Stomach (tissue), 8 donors: ENCODE measurements at regions not wholly inside any gene's neighbourhood (a gene's known extent, or its start where the extent isn't known, plus 50 kb on each side); places are given as distances from the start of the nearest gene placed in this dataset.

Experiments
- DNase-seq, 2 donors: peaks; one replicate each; pipeline versions ENCODE4 v3.0.0 to v3.0.0-alpha.2; 2013 to 2019
- H3K27ac ChIP-seq, 5 donors: fragments of 200-600 bp in 4 of 5; sonication (generic) in 4 of 5; one replicate each; pipeline ENCODE4 v1.5.1; 2013 to 2019; ENCODE audit warnings: mild to moderate bottlenecking in 1 of 5, moderate library complexity in 1 of 5
- H3K27me3 ChIP-seq, 3 donors: fragments of 200-600 bp; sonication (generic); one replicate each; pipeline ENCODE4 v1.5.1; 2017 to 2019; ENCODE audit warnings: mixed run types in 1 of 3
- H3K36me3 ChIP-seq, 4 donors: fragments of 200-600 bp; sonication (generic); 1 replicate in 3 of 4; 2 replicates in 1 of 4; pipeline ENCODE4 v1.5.1; 2016 to 2019
- H3K4me1 ChIP-seq, 4 donors: fragments of 200-600 bp; sonication (generic); one replicate each; pipeline ENCODE4 v1.5.1; 2016 to 2019
- H3K4me3 ChIP-seq, 4 donors: fragments of 200-600 bp; sonication (generic) in 3 of 4; one replicate each; pipeline ENCODE4 v1.5.1; 2016 to 2019; ENCODE audit warnings: mild to moderate bottlenecking in 1 of 4
- H3K9me3 ChIP-seq, 4 donors: fragments of 200-600 bp; sonication (generic); one replicate each; pipeline ENCODE4 v1.5.1; 2016 to 2019
- EP300 ChIP-seq: sonication (generic); formaldehyde crosslinking; IDR thresholded peaks from one replicate; pipeline ENCODE4 v1.6.1; 2017; ENCODE audit warnings: antibody characterized with exemption
- POLR2A ChIP-seq, 4 donors: fragments of 450-650 bp; IDR thresholded peaks; one replicate each; pipeline ENCODE4 v1.6.1; 2016; ENCODE audit warnings: antibody characterized with exemption in 4 of 4, control low read depth in 2 of 4, mild to moderate bottlenecking in 1 of 4, moderate library complexity in 1 of 4
- POLR2AphosphoS5 ChIP-seq, 3 donors: sonication (generic); formaldehyde crosslinking; IDR thresholded peaks; one replicate each; pipeline ENCODE4 v1.6.1; 2016; ENCODE audit warnings: antibody characterized with exemption in 3 of 3
- WGBS, 5 donors: extraction: QIAGEN DNeasy Blood & Tissue Kit in 3 of 5; methylation state at CpG; one replicate each; pipeline versions ENCODE4 v1.1.5 to v1.1.7; 2013 to 2018; 5-methylcytosine and 5-hydroxymethylcytosine counted together
- intact Hi-C: fragments of 100-400 bp; cut with DNase I; formaldehyde crosslinking; loops from one replicate; pipeline ENCODE4 v1.15.1; 2023; ENCODE audit warnings: low total_unique reads
- TF ChIP-seq, protein P1 (sequence below), 7 experiments: fragments of 450-650 bp in 4 of 7; fragments of 200-600 bp in 3 of 7; sonication (generic) in 3 of 7; IDR thresholded peaks; one replicate each; pipeline ENCODE4 v1.5.1; 2016 to 2019; ENCODE audit warnings: antibody characterized with exemption in 7 of 7, control low read depth in 2 of 7, mild to moderate bottlenecking in 1 of 7
- donor health status: healthy with polysubstance abuse.
- donor health status: Bipolar disorder and iron deficiency.
- donor health status: healthy.

DNA sequence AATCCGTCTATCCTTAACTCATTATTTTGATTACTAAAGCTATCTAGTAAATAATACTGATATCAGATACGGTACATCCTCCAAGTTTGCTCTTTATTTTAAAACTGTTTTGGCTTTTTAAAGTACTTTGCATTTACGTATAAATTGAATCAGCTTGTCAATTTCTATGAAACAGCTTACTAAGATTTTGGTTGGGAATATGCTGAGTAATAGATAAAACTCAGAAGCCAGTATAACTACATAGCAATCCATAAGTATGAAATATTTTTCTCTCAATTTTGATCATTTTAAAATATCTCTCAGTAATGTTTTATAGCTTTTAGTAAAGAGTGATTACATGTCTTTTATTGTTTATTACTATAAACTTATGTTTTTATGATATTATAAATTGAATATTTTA lies 116.2 kb upstream of the SOX11 start:
- peaks cover 0 to 7% (median 0%) of the 10 kb centered on the region in 4 donors for H3K9me3 ChIP-seq
- no peak overlapping the region for H3K4me3 ChIP-seq
- H3K36me3 ChIP-seq, result no peaks in the 10 kb centered on the region
- no peak for TF ChIP-seq POLR2AphosphoS5 (IDR thresholded peaks at IDR 0.05)
- TF ChIP-seq POLR2A (IDR thresholded peaks at IDR 0.05), result no peak
- TF ChIP-seq EP300, result no peak
- TF ChIP-seq, protein P1, sequence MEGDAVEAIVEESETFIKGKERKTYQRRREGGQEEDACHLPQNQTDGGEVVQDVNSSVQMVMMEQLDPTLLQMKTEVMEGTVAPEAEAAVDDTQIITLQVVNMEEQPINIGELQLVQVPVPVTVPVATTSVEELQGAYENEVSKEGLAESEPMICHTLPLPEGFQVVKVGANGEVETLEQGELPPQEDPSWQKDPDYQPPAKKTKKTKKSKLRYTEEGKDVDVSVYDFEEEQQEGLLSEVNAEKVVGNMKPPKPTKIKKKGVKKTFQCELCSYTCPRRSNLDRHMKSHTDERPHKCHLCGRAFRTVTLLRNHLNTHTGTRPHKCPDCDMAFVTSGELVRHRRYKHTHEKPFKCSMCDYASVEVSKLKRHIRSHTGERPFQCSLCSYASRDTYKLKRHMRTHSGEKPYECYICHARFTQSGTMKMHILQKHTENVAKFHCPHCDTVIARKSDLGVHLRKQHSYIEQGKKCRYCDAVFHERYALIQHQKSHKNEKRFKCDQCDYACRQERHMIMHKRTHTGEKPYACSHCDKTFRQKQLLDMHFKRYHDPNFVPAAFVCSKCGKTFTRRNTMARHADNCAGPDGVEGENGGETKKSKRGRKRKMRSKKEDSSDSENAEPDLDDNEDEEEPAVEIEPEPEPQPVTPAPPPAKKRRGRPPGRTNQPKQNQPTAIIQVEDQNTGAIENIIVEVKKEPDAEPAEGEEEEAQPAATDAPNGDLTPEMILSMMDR (IDR thresholded peaks at IDR 0.05), result no peak
- H3K27me3 ChIP-seq, result no peaks in the 10 kb centered on the region
- no peaks in the 10 kb centered on the region for H3K4me1 ChIP-seq
- 58 to 84% (median 72%) methylated on average over 3 of the region's 3 CpGs for WGBS, 5 donors
- intact Hi-C loops, result no loop called here
- no peak for DNase-seq
- H3K27ac ChIP-seq, result no peak overlapping the region

- H3K36me3 ChIP-seq, result no peaks in the 10 kb centered on the region
- H3K4me3 ChIP-seq, result no peak overlapping the region
- DNase-seq, result no peak
- intact Hi-C loops, result no loop called here
- WGBS, 5 donors, result 80 to 90% (median 89%) methylated on average over 11 of the region's 11 CpGs
- no peaks in the 10 kb centered on the region for H3K4me1 ChIP-seq
- peaks cover 0 to 6% (median 0%) of the 10 kb centered on the region in 3 donors for H3K27me3 ChIP-seq
- no peaks in the 10 kb centered on the region for H3K9me3 ChIP-seq
- TF ChIP-seq, protein P1 (IDR thresholded peaks at IDR 0.05), result no peak
- TF ChIP-seq POLR2AphosphoS5 (IDR thresholded peaks at IDR 0.05) (no peak), EP300 (no peak), POLR2A (IDR thresholded peaks at IDR 0.05) (no peak)
- H3K27ac ChIP-seq, result no peak overlapping the region
Measured at GRCh38 chr2:5587766-5588165, 104.4 kb upstream of the SOX11 start.

- Histone ChIP-seq H3K4me1 (no peaks in the 10 kb centered on the region), H3K27me3 (peaks cover 0 to 6% (median 0%) of the 10 kb centered on the region in 3 donors), H3K36me3 (no peaks in the 10 kb centered on the region), H3K27ac (no peak overlapping the region), H3K9me3 (no peaks in the 10 kb centered on the region), H3K4me3 (no peak overlapping the region)
- WGBS, 5 donors, result 46 to 96% (median 63%) methylated on average over 1 of the region's 1 CpG
- TF ChIP-seq EP300 (no peak), POLR2A (IDR thresholded peaks at IDR 0.05) (no peak), POLR2AphosphoS5 (IDR thresholded peaks at IDR 0.05) (no peak)
- TF ChIP-seq, protein P1 (IDR thresholded peaks at IDR 0.05), result no peak
- intact Hi-C loops, result no loop called here
- DNase-seq, result no peak
Measured at GRCh38 chr2:5588601-5589000, 103.6 kb upstream of the SOX11 start.

DNA sequence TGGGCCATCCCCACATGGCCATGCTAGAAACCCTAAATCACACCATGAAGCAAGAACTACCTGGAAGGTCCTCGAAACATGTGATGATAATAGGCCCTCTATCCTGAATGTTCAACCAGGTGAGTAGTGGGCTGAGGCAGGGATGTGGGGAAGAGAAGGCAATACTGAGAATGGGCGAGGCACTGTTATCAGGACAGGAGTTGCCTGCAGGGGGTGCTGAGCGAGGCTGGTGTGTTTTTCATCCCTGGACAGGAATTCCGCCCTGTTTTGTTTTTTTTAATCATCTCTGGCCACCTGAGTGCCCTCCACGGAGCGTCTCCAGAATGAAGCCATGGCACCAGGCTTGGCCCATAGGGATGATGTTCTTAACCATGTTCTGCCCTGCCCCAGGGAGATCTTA lies 103.0 kb upstream of the SOX11 start:
- 61 to 81% (median 74%) methylated on average over 4 to 6 of the region's 6 CpGs for WGBS, 5 donors
- no peaks in the 10 kb centered on the region for H3K36me3 ChIP-seq
- no peak overlapping the region for H3K4me3 ChIP-seq
- intact Hi-C loops, result no loop called here
- peaks cover 0 to 6% (median 0%) of the 10 kb centered on the region in 3 donors for H3K27me3 ChIP-seq
- DNase-seq, result no peak
- no peak overlapping the region for H3K27ac ChIP-seq
- no peaks in the 10 kb centered on the region for H3K9me3 ChIP-seq
- no peaks in the 10 kb centered on the region for H3K4me1 ChIP-seq
- TF ChIP-seq, protein P1 (IDR thresholded peaks at IDR 0.05), result no peak
- TF ChIP-seq POLR2AphosphoS5 (IDR thresholded peaks at IDR 0.05), result no peak
- no peak for TF ChIP-seq EP300
- TF ChIP-seq POLR2A (IDR thresholded peaks at IDR 0.05), result no peak
